Activated CD8-positive, alpha-beta T cell treated with anti-CD3 and anti-CD28 coated beads for 36 hours (primary cell): ENCODE measurements at regions not wholly inside any gene's neighbourhood (a gene's known extent, or its start where the extent isn't known, plus 50 kb on each side); places are given as distances from the start of the nearest gene placed in this dataset.
"Not testable (repeated sequence)": the region's sequence is repeated elsewhere in the genome, so short reads cannot be mapped to it uniquely, and the experiment has no call there.

Experiments
- ATAC-seq: fragments of 200-7000 bp; cut with Tn5 transposase; one replicate; pipeline ENCODE4 v1.10.0; 2021; ENCODE audit warnings: mild to moderate bottlenecking, moderate library complexity
- CTCF ChIA-PET: fragments of 350-600 bp; sonication (Branson Sonifier 250); formaldehyde crosslinking; loops from one replicate; lab custom pipeline; 2021; ENCODE audit warnings: antibody characterized with exemption; lab: Charles Lee
- POLR2A ChIA-PET: fragments of 350-600 bp; sonication (Branson Sonifier 250); formaldehyde crosslinking; loops from one replicate; lab custom pipeline; 2021; ENCODE audit warnings: antibody characterized with exemption; lab: Charles Lee
- DNase-seq: peaks from one replicate; pipeline ENCODE4 v3.0.0-alpha.2; 2020
- H3K27ac Mint-ChIP-seq: one replicate; pipeline ENCODE4 v1.8.0; 2021; ENCODE audit warnings: mild to moderate bottlenecking, mixed read lengths
- H3K27me3 Mint-ChIP-seq: one replicate; pipeline ENCODE4 v1.8.0; 2021; ENCODE audit warnings: mixed read lengths
- H3K36me3 Mint-ChIP-seq: one replicate; pipeline ENCODE4 v1.8.0; 2021; ENCODE audit warnings: low read depth, mixed read lengths
- H3K4me1 Mint-ChIP-seq: one replicate; pipeline ENCODE4 v1.8.0; 2021; ENCODE audit warnings: low read depth, mixed read lengths
- H3K4me3 Mint-ChIP-seq: one replicate; pipeline ENCODE4 v1.8.0; 2021; ENCODE audit warnings: mild to moderate bottlenecking, moderate library complexity, mixed read lengths
- H3K9me3 Mint-ChIP-seq: one replicate; pipeline ENCODE4 v1.8.0; 2021; ENCODE audit warnings: mixed read lengths
- intact Hi-C: fragments of 100-400 bp; cut with micrococcal nuclease; formaldehyde crosslinking; loops from one replicate; pipeline ENCODE4 v1.10.0; 2022
- TF ChIP-seq, protein P1 (sequence below): fragments of 200-600 bp; IDR thresholded peaks from one replicate; pipeline ENCODE4 v1.8.0; 2022; ENCODE audit warnings: antibody characterized with exemption, mild to moderate bottlenecking

DNA sequence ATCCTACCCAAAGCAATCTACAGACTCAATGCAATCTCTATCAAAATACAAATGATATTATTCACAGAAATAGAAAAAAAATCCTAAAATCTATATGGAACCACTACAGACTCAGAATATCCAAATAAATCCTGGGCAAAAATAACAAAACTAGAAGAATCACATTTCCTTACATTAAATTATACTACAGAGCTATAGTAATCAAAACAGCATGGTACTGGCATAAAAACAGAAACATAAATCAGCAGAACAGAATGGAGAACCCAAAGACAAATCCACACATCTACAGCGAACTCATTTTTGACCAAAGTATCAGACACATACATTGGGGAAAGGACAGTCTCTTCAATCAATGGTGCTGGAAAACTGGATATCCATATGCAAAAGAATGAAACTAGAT lies 304.1 kb upstream of the FGF13 start:
- ChIA-PET CTCF (no interaction called here), POLR2A (no interaction called here)
- no peak for DNase-seq
- Mint-ChIP-seq H3K4me3 (no peak overlapping the region), H3K4me1 (no peaks in the 10 kb centered on the region), H3K27ac (no peak overlapping the region), H3K27me3 (no peaks in the 10 kb centered on the region), H3K9me3 (peaks cover 10% of the 10 kb centered on the region), H3K36me3 (no peaks in the 10 kb centered on the region)
- TF ChIP-seq, protein P1, sequence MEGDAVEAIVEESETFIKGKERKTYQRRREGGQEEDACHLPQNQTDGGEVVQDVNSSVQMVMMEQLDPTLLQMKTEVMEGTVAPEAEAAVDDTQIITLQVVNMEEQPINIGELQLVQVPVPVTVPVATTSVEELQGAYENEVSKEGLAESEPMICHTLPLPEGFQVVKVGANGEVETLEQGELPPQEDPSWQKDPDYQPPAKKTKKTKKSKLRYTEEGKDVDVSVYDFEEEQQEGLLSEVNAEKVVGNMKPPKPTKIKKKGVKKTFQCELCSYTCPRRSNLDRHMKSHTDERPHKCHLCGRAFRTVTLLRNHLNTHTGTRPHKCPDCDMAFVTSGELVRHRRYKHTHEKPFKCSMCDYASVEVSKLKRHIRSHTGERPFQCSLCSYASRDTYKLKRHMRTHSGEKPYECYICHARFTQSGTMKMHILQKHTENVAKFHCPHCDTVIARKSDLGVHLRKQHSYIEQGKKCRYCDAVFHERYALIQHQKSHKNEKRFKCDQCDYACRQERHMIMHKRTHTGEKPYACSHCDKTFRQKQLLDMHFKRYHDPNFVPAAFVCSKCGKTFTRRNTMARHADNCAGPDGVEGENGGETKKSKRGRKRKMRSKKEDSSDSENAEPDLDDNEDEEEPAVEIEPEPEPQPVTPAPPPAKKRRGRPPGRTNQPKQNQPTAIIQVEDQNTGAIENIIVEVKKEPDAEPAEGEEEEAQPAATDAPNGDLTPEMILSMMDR, result no peak
- no peak for ATAC-seq
- intact Hi-C loops, result no loop called here

DNA sequence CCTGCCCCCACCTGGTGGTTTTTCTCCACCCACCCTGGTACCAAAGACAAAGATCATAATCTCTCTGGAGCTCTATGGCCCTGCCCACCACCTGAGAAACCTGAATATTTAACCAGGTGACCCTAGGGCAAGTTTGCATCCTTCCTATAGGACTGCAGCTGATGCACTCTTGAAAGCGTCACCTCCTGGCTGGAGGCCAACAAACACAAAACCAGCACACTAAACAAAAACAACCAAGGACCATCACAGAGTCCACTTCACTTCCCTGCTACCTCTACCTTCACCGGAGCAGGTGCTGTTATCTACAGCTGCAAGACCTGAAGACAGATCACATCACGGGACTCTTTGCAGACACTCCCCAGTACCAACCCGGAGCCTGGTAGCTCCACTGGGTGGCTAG lies 296.7 kb upstream of the FGF13 start:
- no peaks in the 10 kb centered on the region for H3K36me3 Mint-ChIP-seq
- ATAC-seq, result no peak
- peaks cover 8% of the 10 kb centered on the region for H3K9me3 Mint-ChIP-seq
- ChIA-PET CTCF (interaction anchor here (0.7 kb wide), 1 partner anchor 82 kb away, joined by 3 read pairs; no protein-coding TSS in a partner anchor), POLR2A (no interaction called here)
- H3K27me3 Mint-ChIP-seq, result no peaks in the 10 kb centered on the region
- no peaks in the 10 kb centered on the region for H3K4me1 Mint-ChIP-seq
- no peak overlapping the region for H3K27ac Mint-ChIP-seq
- TF ChIP-seq, protein P1, result no peak
- intact Hi-C loops, result no loop called here
- no peak for DNase-seq
- no peak overlapping the region for H3K4me3 Mint-ChIP-seq

DNA sequence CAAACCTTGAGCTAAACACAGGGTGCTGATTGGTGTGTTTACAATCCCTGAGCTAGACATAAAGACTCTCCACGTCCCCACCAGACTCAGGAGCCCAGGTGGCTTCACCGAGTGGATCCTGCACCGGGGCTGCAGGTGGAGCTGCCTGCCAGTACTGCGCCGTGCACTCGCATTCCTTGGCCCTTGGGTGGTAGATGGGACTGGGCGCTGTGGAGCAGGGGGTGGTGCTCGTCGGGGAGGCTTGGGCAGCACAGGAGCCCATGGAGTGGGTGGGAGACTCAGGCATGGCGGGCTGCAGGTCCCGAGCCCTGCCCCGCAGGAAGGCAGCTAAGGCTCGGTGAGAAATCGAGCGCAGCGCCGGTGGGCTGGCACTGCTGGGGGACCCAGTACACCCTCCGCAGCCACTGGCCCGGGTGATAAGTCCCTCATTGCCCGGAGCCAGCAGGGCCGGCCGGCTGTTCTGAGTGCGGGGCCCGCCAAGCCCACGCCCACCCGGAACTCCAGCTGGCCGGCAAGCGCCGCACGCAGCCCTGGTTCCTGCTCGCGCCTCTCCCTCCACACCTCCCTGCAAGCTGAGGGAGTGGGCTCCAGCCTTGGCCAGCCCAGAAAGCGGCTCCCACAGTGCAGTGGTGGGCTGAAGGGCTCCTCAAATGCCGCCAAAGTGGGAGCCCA lies 292.5 kb upstream of the FGF13 start:
- H3K27ac Mint-ChIP-seq, intact Hi-C loops, POLR2A ChIA-PET, DNase-seq, H3K27me3 Mint-ChIP-seq, ATAC-seq, H3K4me3 Mint-ChIP-seq, CTCF ChIA-PET, H3K9me3 Mint-ChIP-seq, H3K36me3 Mint-ChIP-seq, H3K4me1 Mint-ChIP-seq: not testable (repeated sequence)

DNA sequence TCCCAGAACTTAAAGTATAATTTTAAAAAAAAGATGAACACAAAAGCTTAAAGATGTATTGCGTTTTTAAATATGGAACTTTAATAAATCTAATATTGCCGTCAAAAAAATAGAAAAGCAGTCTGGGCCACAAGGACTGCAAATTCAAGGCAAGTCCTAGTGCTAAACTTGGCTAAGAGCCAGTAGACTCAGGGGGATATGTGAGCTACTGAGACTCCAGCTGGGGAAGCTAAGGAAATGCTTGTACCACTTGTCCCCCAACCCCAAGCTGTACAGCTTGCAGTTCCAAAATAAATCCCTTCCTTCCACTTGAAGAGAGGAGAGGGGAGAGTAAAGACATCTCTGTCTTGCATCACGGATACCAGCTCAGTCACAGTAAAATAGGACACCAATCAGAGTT lies 290.8 kb upstream of the FGF13 start:
- Mint-ChIP-seq H3K4me3 (no peak overlapping the region), H3K27ac (no peak overlapping the region), H3K4me1 (no peaks in the 10 kb centered on the region), H3K27me3 (no peaks in the 10 kb centered on the region), H3K9me3 (no peaks in the 10 kb centered on the region), H3K36me3 (no peaks in the 10 kb centered on the region)
- ATAC-seq, result no peak
- ChIA-PET CTCF (no interaction called here), POLR2A (no interaction called here)
- TF ChIP-seq, protein P1, result no peak
- DNase-seq, result no peak
- intact Hi-C loops, result no loop called here

DNA sequence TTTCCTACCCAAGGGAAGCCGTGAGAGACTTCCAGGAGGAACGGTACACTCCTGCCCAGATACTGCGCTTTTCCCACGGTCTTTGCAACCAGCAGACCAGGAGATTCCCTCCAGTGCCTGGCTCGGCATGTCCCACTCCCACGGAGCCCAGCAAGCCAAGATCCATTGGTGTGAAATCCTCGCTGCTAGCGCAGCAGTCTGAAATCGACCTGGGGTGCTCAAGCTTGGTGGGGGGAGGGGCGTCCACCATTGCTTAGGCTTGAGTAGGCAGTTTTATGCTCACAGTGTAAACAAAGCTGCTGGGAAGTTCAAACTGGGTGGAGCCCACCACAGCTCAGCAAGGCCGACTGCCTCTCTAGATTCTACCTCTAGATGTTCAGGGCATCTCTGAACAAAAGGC lies 284.8 kb upstream of the FGF13 start:
- Mint-ChIP-seq H3K36me3 (no peaks in the 10 kb centered on the region), H3K9me3 (no peaks in the 10 kb centered on the region), H3K27me3 (no peaks in the 10 kb centered on the region), H3K27ac (no peak overlapping the region), H3K4me1 (no peaks in the 10 kb centered on the region), H3K4me3 (no peak overlapping the region)
- POLR2A ChIA-PET, result no interaction called here
- TF ChIP-seq, protein P1, result no peak
- CTCF ChIA-PET, result no interaction called here
- ATAC-seq, result no peak
- DNase-seq, result no peak
- intact Hi-C loops, result no loop called here
